ENCODE measurements at regions not wholly inside any gene's neighbourhood (a gene's known extent, or its start where the extent isn't known, plus 50 kb on each side); places are given as distances from the start of the nearest gene placed in this dataset.

DNA sequence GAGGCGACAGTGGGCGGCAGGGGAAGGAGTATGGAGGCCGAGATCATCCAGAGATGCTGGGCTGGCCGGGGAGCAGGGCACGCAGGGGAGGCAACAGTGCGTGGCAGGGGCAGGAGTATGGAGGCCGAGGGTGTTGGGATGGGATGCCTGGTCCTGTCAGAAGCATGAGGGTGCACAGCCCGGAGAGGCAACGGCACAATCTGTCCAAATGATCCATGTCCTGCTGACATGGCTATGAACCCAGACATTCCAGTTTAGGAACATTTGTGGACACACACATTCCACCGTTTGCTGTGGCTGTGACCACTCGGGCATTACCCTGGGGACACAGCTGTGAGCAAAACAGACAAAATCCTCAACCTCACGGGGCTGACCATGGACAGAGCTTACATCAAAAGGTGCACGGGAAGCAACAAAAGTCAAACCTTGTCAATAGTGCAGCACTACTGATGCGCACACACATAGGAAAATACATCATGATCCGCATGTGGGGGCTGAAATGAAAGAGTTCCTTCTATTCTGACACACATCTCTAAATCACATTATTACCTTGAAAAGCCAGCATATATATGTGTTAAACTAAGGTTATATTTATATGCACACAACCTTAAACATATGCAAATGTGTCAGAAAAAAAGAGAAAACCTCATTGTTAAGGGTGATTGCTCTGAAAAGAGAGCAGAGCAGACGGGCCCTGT is 144.0 kb upstream of the GPC1 start:
- no peak for DNase-seq (ENCODE audit: extremely low read depth, low read depth)
- TF ChIP-seq, protein P1, sequence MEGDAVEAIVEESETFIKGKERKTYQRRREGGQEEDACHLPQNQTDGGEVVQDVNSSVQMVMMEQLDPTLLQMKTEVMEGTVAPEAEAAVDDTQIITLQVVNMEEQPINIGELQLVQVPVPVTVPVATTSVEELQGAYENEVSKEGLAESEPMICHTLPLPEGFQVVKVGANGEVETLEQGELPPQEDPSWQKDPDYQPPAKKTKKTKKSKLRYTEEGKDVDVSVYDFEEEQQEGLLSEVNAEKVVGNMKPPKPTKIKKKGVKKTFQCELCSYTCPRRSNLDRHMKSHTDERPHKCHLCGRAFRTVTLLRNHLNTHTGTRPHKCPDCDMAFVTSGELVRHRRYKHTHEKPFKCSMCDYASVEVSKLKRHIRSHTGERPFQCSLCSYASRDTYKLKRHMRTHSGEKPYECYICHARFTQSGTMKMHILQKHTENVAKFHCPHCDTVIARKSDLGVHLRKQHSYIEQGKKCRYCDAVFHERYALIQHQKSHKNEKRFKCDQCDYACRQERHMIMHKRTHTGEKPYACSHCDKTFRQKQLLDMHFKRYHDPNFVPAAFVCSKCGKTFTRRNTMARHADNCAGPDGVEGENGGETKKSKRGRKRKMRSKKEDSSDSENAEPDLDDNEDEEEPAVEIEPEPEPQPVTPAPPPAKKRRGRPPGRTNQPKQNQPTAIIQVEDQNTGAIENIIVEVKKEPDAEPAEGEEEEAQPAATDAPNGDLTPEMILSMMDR (IDR thresholded peaks at IDR 0.05; ENCODE audit: low read depth, low read length, missing control alignments), result no peak
- H3K4me3 ChIP-seq (replicated peaks; ENCODE audit: low read depth, low read length), result no peak overlapping the region

DNA sequence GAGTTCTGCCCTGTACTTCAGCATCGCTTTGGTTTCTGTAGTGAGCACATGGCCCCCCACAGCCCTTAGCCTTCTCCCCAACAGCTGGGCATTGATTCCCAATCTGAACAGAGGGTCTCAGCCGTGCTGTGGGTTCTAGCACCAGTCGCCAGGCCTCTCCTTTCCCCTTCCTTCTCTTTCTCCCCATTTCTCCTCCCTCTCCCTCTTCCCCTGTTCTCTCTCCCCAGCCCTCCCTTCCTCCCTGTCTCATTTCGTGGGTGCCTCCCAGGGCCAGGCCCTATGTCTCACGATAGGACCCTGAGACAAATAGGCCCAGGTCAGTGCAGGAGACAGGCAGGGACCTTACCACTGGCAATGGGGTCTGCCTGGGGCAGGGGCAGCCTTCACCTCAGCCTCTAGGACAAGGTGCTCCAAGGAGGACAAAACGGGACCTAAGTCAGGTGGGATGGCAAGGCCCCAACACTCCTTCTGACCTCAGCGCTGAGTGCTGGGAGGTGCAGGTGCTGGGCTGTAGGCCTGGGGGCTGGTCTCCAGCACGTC is 143.4 kb upstream of the GPC1 start:
- H3K4me3 ChIP-seq (replicated peaks; ENCODE audit: low read depth, low read length), result no peak overlapping the region
- no peak for DNase-seq (ENCODE audit: extremely low read depth, low read depth)
- TF ChIP-seq, protein P1 (IDR thresholded peaks at IDR 0.05; ENCODE audit: low read depth, low read length, missing control alignments), result no peak

DNA sequence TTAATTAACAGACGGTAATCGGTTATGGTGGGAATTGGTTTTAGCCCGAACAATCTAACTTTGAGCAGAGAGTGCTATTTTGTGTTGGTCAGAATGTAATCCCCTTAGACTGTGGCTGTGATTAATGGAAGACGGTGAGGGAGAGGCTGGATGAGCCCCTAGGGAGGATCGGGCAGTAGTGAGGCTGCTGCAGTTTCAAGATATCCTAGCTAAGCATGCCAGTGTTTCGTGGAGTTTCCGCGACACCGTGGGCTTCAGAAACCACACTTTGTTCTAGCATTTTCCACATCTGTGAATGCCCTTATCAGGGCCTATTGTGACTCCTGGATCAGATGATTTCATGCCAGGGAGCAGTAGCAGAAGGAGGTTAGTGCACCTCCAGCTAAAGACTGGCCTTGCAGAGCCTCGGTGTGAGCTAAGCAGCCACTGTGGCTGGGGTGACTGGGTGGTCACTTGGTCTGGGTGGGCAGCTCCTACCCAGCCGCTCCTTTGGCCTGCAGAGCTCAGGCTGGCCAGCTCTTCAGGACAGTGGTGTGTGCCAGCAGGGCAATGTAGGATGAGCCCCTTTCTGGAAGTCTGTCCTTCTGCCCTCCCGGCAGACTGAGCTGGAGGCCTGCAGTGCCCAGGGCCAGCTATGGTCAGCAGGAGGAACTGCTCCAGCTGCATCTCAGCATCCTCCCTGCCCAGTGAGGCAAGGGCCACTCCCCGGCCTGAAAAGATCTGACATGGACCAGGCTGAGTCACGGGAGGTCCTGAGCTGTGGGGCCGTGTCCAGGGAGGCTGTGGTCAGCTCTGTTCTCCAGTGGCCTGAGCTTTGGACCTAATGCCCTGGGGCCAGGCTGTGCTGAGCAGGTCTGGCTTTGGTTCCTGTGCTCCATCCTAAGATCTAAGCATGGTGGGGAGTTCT is 142.6 kb upstream of the GPC1 start:
- TF ChIP-seq, protein P1 (IDR thresholded peaks at IDR 0.05; ENCODE audit: low read depth, low read length, missing control alignments), result no peak
- no peak overlapping the region for H3K4me3 ChIP-seq (replicated peaks; ENCODE audit: low read depth, low read length)
- no peak for DNase-seq (ENCODE audit: extremely low read depth, low read depth)

DNA sequence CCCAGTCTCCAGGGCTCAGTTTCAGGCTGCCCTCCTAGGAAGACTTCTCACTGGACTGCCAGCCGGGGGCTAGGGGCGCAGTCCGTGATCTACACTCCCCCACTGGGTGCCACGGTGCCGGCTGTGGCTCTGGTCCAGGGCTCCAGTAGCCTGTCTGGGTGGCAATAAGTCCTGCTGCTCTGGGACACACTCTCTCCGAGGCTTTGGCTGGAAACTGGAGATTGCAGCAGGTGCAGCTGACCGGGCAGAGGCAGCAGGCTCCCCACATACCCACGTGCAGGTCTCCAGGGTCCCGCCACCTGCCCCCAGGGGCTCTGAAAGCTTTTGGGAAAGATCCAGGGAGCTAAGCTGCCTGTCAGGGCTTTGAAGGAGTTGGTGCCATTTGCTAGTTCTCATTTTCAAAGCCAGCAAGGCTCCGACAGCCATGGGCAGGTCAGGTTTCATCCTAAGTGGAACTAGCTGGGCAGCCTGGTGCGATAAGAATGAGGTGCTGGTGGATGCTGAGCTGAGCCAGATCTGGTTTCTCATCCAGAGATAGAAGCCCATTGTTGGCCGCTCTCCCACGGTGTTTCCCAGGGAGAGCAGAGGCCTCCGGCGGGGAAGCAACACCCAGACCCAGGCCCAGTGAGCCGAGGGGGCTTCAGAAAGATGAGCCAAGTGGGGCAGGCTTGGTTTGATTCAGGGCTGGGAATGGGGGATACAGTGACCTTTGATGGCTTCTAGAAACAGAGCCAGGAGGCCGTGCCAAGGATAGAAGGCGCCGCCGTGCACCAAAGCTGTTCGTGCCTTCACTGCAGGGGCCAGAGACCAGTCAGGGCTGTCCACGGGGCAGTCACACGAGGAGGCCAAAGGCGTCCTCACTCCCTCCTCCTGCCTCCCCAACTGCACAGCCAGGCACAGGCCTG is 141.7 kb upstream of the GPC1 start:
- no peak for DNase-seq (ENCODE audit: extremely low read depth, low read depth)
- no peak overlapping the region for H3K4me3 ChIP-seq (replicated peaks; ENCODE audit: low read depth, low read length)
- TF ChIP-seq, protein P1 (IDR thresholded peaks at IDR 0.05; ENCODE audit: low read depth, low read length, missing control alignments), result no peak

DNA sequence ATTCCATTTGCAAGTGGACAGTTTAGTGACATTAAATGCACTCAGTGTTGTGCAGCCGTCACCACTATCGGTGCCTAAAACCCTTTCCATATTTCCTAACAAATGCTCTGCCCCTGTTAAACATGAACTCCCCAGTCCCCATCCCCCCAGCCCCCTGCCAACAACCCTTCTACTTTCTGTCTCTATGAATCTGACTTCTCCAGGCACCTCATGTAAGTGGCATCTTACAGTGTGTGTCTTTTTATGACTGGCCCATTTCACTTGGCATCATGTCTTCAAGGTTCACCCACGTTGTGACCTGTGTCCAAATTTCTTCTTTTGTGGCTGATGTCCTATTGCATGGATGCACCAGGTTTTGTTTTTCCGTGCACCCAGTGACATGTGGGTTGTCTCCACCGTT is 140.9 kb upstream of the GPC1 start:
- H3K4me3 ChIP-seq (replicated peaks; ENCODE audit: low read depth, low read length), result no peak overlapping the region
- TF ChIP-seq, protein P1 (IDR thresholded peaks at IDR 0.05; ENCODE audit: low read depth, low read length, missing control alignments), result no peak
- DNase-seq (ENCODE audit: extremely low read depth, low read depth), result no peak
